ENCODE measurements at regions not wholly inside any gene's neighbourhood (a gene's known extent, or its start where the extent isn't known, plus 50 kb on each side); places are given as distances from the start of the nearest gene placed in this dataset.

DNA sequence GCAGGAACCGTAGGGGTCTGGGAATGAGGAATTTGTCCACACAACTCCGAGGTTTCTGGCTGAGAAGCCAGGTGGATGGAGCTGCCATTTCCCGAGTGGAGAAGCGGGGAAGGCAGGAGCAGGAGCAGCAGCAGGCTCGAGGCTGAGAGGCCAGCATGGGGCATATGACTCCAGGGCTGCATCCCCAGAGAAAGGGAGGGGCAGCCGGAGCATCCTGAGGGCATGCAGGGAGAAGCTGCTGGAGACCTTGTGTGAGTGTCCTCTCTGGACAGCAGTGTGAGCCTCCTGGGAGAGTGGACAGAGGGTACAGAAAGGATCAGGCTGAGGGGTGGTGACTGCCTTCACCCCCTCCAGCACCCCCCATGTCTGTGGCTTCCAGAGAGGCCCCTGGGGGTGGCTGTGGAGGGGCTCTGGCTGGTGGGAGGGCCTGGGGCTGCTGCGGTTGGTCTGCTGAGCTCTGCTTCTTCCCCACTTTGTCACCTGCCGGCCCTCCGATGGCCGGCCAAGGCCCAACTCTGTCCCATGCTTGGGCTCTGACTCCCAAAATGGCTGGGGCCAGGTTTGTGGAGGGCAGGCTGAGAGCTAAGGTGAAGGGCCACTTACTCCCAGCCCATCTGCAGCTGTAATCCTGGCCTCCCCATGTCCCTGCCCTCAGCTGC is 633.1 kb downstream of the MATN1 start:
- POLR2A ChIA-PET (ENCODE audit: low non-redundant PET) = no interaction called here
- no peak for DNase-seq (ENCODE audit: low spot score)
- TF ChIP-seq, protein P1, sequence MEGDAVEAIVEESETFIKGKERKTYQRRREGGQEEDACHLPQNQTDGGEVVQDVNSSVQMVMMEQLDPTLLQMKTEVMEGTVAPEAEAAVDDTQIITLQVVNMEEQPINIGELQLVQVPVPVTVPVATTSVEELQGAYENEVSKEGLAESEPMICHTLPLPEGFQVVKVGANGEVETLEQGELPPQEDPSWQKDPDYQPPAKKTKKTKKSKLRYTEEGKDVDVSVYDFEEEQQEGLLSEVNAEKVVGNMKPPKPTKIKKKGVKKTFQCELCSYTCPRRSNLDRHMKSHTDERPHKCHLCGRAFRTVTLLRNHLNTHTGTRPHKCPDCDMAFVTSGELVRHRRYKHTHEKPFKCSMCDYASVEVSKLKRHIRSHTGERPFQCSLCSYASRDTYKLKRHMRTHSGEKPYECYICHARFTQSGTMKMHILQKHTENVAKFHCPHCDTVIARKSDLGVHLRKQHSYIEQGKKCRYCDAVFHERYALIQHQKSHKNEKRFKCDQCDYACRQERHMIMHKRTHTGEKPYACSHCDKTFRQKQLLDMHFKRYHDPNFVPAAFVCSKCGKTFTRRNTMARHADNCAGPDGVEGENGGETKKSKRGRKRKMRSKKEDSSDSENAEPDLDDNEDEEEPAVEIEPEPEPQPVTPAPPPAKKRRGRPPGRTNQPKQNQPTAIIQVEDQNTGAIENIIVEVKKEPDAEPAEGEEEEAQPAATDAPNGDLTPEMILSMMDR (conservative IDR thresholded peaks at IDR 0.05; ENCODE audit: low read depth) = no peak

DNA sequence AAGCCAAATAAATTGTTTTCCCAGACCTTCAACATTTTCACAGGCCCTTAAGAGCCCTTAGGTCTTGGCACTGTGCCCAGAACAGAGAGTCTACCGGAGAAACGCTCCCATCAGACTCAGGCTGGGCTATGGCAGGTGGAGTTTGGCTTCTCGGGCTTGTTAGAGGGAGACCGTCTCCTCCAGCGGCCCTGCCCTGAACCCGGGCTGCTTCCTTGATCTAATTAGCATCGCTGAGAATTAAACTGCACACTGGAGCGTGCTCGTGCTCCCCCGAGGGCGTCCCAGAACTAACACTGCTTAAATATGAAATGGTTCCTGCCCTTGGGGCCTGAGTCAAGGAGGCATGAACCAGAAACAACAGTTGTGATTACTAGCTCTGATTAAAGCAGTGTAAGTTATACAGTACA is 634.4 kb downstream of the MATN1 start:
- no peak overlapping the region for H3K27ac ChIP-seq
- TF ChIP-seq, protein P1 (conservative IDR thresholded peaks at IDR 0.05; ENCODE audit: low read depth) = no peak
- CTCF ChIA-PET = no interaction called here
- POLR2A ChIA-PET (ENCODE audit: low non-redundant PET) = no interaction called here
- DNase-seq (ENCODE audit: low spot score) = no peak

More for the DNA sequence above, 633.1 kb downstream of the MATN1 start:
- CTCF ChIA-PET = no interaction called here
- no peak overlapping the region for H3K27ac ChIP-seq

DNA sequence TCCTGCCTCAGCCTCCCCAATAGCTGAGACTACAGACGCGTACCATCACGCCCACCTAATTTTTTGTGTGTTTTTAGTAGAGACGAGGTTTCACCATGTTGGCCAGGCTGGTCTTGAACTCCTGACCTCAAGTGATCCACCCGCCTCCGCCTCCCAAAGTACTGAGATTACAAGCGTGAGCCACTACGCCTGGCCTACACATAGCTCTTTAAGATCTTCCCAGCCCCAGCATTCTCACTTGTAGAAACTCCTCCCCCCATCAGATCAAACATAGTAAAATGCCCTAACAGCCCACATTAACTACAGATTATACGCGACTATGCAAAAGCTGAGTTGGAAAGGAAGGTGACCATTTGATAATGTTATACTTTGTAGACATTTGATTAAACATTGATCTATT is 634.8 kb downstream of the MATN1 start:
- ChIA-PET CTCF (no interaction called here), POLR2A (ENCODE audit: low non-redundant PET) (no interaction called here)

DNA sequence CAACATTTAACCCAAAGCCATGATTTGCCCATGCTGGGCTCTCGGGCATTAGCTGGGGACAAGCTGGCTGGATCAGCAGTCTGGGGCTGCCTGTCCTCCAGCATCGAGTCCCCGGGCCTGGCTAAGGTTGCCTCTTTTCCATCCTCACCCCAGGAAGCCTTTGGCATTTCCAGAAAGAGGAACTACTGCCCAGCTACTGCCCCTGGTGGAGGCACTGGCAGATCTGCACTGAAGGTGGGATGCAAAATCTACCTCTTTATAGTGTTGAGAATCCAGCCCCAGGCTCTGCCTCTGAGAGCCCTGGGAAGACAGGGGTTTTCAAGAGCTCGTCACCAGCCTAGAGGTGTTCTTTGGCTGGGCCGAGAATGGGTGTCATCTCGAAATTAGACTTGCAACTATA is 635.9 kb downstream of the MATN1 start:
- TF ChIP-seq, protein P1 (conservative IDR thresholded peaks at IDR 0.05; ENCODE audit: low read depth) = no peak
- no peak for DNase-seq (ENCODE audit: low spot score)
- POLR2A ChIA-PET (ENCODE audit: low non-redundant PET) = no interaction called here
- CTCF ChIA-PET = interaction anchor here (0.7 to 0.9 kb wide), 4 partner anchors 185 to 1583 kb away, joined by 3 to 4 read pairs (median 4); no protein-coding TSS in a partner anchor
- H3K27ac ChIP-seq = no peak overlapping the region

More for the DNA sequence above, 634.8 kb downstream of the MATN1 start:
- TF ChIP-seq, protein P1 (conservative IDR thresholded peaks at IDR 0.05; ENCODE audit: low read depth) = no peak
- no peak for DNase-seq (ENCODE audit: low spot score)
- H3K27ac ChIP-seq = no peak overlapping the region

DNA sequence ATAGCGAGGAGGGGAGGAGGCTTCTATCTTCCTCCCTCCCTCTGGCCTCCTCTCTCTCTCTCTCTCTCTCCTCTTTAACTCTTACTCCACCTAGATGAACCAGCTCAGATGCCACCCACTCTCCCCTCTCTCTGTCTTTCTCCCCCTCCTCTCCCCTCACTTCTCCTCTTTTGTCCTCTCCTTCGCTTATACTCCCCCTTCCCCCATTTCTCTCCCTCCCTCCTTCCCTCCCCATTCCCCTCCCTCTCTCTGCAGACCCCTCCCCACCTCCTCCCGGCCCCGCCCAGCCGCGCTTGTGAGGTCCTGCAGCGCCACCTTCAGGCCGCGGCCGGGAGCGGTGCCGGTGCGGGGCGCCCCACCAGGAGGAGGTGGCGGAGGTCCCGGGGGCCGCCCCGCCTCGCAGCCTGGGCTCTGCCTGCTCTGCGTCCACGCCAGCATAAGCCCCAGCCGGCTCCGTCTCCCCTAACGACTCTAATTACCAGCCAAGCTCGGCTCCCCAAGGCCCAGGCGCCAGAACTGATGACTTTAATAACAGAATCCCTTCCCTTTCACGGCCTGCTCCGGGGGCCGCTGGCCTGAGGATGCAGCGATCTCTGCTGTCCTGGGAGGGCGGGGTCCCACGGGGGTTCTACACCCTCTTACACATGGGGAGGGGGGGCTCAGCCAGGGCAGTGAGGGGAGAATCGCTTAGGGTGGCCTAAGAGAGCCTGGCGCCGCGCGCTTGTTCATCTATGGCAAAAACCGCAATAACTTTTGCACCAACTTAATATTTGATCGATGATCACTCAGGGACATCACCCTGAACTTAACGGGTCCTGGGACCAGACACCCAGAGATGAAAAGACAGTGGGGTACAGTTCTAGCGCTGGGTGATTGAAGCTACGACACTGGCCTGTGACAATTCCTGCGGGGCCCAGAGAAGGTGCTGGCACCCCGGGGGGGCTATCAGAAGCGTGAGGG is 637.3 kb downstream of the MATN1 start:
- no peak for DNase-seq (ENCODE audit: low spot score)
- TF ChIP-seq, protein P1 (conservative IDR thresholded peaks at IDR 0.05; ENCODE audit: low read depth) = peak; percentile 73
- POLR2A ChIA-PET (ENCODE audit: low non-redundant PET) = no interaction called here
- no peak overlapping the region for H3K27ac ChIP-seq
- CTCF ChIA-PET = interaction anchor here (0.7 to 1.2 kb wide), 5 partner anchors 9 to 592 kb away, joined by 3 read pairs; no protein-coding TSS in a partner anchor

DNA sequence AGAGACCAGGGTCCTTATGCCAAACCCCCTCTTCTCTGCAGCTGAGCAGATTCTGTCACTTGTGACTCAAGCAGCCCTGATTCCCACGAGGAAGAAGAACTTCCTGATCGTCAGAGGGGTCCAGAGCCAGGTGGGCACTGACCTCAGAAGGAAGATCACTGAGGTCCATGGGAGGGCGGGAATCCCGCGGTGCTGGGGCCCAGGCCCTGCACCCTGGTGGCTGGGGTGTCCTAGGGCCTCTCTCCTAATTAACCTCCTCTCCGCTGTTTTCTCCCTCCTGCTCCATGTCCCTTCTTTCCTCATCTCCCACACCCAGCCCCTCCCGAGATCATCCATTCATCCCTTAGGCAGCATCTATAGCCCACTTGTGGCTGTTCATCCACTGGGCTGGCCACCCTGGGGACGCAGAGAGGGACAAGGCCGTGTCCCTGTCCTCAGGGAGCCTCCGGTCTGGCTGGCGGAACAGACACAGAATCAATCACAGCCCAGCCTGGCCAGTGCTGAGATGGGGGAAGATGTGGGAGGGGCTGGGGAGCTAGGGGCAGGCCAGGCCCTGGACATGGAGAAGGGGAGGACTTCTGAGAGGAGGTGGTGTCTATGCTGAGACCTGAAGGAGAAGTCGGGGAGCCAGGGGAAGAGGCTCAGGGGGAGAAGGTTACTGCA is 638.3 kb downstream of the MATN1 start:
- TF ChIP-seq, protein P1 (conservative IDR thresholded peaks at IDR 0.05; ENCODE audit: low read depth) = no peak
- no peak for DNase-seq (ENCODE audit: low spot score)
- ChIA-PET CTCF (interaction anchor here (1.0 to 1.2 kb wide), 2 partner anchors 8 to 11 kb away, joined by 3 read pairs; no protein-coding TSS in a partner anchor), POLR2A (ENCODE audit: low non-redundant PET) (no interaction called here)
- peak overlapping the region; percentile 74 for H3K27ac ChIP-seq

Data from RWPE1 (cell line).